ENCODE measurements at regions not wholly inside any gene's neighbourhood (a gene's known extent, or its start where the extent isn't known, plus 50 kb on each side); places are given as distances from the start of the nearest gene placed in this dataset.
"Not testable (repeated sequence)": the region's sequence is repeated elsewhere in the genome, so short reads cannot be mapped to it uniquely, and the experiment has no call there.

- DNase-seq (ENCODE audit: low read depth) = no peak
Observed at GRCh38 chr2:238599549-238600505, 173.1 kb downstream of the ASB1 start.

DNA sequence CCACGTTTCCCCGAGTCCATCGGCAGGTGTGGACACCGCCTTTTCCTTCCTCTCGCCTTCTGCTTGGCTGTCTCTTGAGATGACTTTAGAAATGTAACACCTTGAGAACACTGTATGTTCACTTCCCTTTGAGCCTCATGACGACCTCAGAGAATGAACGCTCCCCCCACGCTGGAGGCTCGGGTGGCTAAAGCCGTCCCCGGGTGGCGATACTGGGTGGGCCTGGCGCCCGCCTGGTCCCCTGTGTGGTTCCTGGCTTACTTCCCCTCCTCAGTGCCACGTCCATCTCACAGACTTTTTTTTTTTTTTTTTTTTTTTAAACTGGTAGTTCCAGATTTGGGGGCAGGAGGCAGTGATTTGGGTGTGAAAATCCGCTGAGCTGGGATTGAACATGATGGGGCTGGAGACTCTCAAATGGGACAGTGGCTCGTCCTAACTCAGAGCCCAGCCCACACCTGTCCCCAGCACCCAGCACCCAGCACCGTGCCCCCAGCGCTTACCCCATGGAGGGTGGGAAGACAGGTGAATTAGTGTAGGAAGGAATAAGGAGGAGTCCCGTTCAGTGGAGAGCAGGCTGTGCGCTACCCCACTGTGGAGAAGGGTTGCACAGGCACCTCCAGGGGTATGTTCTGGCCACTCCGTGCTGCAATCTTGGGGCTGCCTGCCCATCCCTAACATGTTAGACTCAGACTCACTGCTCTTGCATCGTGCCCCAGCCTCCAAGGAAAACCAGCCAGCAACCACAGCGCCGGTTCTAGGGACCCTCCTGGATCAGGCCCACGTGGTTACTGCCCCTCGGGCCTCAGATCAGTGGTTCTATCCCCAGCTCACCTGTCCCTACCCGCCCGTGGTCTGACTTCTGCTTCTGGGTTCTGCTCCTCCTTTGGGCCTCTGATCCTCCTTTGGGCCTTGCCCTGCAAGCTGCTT is 174.0 kb downstream of the ASB1 start:
- no peak for DNase-seq (ENCODE audit: low read depth)

GRCh38 chr2:238601433-238602222 is 174.9 kb downstream of the ASB1 start:
- DNase-seq (ENCODE audit: low read depth) = no peak

DNA sequence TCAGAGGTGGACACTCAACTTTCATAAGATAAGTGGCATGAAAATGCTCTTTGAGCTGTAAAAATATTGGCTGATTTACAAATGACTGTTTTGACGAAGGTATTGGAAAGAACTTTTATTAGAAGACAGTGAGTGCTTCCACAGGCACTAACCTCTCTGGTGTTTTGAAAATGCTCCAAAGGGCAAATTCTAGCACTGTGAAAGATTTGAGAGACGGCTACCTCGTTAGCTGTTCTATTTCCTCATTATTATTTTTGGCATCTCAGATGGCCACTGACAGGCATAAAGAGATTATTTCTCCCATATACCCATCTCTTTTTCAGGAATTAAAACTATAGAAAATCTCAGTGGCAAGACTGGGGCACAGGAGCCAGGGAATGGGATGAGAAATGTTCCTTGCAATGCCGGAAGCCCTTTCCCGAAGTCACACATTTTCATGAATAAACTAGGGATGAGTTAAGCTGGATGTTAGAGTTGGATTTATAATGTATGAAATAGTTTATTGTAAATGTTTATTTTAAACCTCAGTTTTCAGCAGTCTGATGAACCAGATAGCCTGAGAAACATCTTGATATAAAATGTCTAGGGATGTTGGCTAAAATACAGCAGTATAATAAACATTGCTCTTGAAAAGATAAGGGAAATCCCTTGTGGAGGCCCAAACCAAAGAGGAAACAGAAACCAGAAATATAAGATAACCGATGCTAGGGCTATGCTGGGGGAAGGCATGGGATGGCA is 175.7 kb downstream of the ASB1 start:
- no peak for DNase-seq (ENCODE audit: low read depth)

DNA sequence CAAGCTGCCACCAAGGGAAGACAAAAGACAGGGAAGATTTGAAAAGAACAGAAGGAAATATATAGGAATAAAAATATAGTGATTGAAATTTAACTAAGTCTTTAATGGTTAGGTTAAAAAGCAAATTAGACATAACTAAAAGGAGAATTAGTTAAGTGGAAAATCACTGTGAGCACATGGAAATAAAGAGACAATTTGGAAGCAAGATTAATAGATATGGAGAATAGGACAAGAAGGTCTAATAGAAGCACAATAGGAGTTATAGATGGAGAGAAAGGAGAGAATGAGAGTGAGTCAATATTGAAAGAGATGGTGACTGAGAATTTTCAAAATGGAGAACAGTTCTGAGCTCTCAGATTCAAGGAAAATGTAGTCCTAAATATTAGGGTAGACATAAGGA is 176.9 kb downstream of the ASB1 start:
- no peak for DNase-seq (ENCODE audit: low read depth)

DNA sequence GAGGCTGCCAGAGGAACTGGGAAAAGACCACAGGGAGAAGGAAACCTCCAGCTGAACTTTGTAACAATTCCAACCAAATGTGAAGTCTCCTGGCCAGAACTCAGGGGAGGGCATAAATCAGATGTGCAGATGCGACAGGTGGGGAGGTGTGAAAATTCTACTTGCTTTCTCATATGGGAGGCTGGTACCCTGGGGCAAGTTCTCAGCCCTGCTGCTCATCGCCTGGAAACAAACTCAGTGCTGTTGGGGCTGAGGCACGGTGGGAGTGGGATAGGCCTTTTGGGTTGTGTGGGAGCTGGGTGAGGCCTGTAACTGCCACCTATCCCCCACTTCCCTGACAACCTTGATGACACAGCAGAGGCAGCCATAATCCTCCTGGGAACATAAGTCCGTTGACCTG is 179.6 kb downstream of the ASB1 start:
- no peak for DNase-seq (ENCODE audit: low read depth)

- DNase-seq (ENCODE audit: low read depth) = no peak
Observed at GRCh38 chr2:238613610-238614009, 186.9 kb downstream of the ASB1 start.

DNA sequence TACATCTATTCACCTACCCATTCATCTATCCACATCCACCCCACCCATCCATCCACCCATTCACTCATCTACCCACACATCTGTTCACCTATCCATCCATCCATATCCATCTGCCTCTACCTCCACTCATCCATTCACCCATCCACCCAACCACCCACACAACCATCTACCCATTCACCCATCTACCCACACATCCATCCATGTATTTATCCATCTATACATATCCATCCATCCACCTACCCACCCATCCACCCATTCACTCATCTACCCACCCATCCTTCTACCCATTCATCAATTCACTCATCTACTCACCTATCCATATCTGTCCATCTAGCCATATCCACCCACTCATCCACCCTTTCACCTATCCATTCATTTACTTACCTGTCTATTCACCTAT is 187.6 kb downstream of the ASB1 start:
- DNase-seq (ENCODE audit: low read depth) = no peak

GRCh38 chr2:238615187-238615586 is 188.5 kb downstream of the ASB1 start:
- no peak for DNase-seq (ENCODE audit: low read depth)

GRCh38 chr2:238616681-238617080 is 190.0 kb downstream of the ASB1 start:
- no peak for DNase-seq (ENCODE audit: low read depth)

GRCh38 chr2:238618494-238619283 is 192.0 kb downstream of the ASB1 start:
- not testable (repeated sequence) for DNase-seq (ENCODE audit: low read depth)

DNA sequence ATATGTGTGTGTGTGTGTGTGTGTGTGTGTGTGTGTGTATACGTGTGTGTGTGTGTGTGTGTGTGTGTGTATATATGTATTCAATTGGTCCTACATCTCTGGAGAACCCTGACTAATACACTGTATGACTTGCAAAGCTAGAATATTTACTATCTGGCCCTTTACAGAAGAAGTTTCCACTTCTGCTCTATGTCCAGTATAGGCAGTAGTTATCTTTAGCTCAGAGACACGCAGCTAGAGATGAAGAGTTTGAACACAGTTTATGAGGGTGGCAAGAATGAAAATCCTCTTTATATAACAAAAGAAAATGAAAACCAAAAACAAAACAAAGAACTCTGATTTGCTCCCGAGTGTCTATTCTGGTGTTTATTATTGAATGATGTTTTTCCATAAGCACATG is 201.2 kb downstream of the ASB1 start:
- no peak for DNase-seq (ENCODE audit: low read depth)

DNA sequence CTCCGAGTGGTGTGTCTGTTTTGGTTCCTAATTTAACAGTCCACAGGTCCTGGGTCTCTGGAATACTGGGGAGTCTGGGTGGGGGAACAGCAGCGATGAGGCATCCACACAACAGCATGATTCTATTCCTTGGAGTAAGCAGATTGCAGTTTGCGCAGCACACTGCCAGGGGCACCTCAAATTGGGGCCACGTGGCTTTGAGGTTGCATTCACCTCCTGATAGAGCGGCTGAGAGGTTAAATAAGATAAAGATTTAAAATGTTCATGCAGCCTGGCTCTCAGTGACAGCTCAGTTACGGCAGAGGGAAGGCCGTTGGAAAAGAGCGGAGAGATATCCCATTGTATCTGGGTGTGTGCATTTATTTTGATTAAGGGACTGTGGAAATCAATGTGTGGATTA is 202.3 kb downstream of the ASB1 start:
- DNase-seq (ENCODE audit: low read depth) = no peak

DNA sequence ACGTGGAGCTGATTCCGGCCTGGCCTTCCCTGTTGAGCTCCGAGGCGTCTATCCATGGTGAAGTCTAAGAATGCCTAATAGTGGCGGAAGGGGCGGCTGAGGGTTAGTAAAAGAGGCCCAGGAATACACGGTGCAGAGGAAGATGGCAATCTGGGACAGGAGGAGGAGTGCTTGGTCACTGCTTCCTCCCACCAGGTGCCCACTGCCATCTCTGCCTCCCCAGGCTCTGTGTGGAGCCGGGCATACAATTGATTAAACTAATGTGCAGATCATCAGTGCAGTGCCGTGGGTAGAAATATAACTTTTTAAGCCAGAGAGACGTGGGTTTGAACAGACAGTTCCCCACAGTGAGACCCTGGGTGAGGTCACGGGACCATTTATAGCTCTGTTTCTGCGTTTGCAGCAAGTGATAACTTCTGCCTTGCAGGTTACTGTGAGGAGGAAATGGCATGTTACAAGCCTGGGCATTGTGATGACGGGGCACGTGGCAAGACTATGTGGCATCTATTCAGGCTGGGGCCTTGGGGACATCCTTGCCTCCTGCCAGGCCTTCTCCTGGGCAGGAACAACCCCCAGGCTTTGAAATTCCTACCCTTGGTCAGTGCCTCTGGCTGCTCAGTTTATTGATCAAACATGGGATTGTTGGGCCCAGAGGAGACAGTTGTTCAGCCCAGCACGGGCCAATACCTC is 204.9 kb downstream of the ASB1 start:
- DNase-seq (ENCODE audit: low read depth) = no peak

- DNase-seq (ENCODE audit: low read depth) = no peak
Observed at GRCh38 chr2:238632181-238633060, 205.7 kb downstream of the ASB1 start.

DNA sequence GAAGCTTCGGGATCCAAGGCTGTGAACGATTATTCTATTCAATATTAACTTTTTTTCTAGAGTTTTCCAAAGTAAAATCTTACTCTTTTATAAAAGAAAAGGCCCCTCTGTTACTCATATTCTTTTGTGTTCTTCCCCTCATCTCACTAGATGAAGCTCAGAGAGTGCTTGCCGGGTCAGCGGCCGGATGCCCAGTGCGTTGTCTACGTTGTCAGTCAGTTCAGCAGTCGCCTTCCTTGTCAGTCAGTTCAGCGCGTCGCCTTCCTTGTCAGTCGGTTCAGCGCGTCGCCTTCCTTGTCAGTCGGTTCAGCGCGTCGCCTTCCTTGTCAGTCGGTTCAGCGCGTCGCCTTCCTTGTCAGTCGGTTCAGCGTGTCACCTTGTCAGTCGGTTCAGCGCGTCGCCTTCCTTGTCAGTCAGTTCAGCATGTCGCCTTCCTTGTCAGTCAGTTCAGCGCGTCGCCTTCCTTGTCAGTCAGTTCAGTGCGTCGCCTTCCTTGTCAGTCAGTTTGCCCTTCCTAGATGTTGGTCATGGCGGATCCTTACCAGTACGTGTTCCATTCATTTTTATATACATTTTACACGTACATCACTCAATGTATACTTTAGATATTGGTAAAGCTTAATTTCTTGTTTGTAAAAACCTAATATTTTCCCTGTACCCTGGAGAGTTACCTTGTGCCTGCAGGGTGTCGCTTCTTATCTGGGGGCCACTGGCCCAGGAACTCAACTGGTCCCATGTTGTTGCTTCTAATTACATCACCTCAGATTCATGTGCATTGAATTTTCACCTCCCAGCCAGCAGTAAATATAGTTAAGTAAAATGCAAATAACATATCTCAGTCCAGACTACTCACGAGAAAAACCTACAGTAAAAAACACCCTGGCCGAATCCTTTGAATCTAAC is 206.9 kb downstream of the ASB1 start:
- no peak for DNase-seq (ENCODE audit: low read depth)

DNA sequence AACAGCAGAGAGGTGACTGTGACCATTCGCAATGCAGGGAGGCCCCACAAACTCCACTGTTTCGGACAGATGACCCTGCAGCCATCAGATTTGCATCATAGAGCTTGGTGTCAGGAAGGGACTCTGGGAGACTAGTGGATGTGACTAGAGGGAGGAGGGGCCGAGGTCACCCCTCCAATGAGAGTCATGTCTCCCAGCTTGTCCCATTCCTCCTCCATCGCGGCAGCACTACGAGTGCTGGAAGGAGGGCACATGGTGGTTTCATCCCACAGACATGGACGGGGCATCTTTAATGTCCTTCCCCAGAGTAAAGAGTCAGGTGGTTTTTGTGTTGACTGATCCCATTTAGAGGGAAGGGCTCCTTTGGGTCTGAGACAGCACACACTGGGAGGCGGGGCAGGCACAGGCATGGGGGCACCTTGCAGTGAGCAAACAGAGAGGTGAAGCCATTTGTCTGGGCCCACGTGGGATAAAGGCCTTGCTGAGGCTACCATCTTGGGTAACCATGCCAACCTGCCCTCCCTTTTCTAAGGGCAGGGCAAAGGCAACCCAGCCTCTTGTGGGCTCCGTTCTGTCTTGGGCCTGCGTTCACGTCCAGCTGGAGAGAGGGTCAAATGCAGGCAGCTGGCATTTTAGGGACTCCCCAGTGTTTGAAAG is 208.1 kb downstream of the ASB1 start:
- DNase-seq (ENCODE audit: low read depth) = no peak

All from activated T-helper 9 cell treated with anti-CD3 and anti-CD28 coated beads, Interleukin-2, amount 50 U/mL, for 16 hours (primary cell).